B cell (primary cell): ENCODE measurements at regions not wholly inside any gene's neighbourhood (a gene's known extent, or its start where the extent isn't known, plus 50 kb on each side); places are given as distances from the start of the nearest gene placed in this dataset.

ENCODE experiments used
- ATAC-seq: fragments of 200-7000 bp; cut with Tn5 transposase; one replicate; pipeline ENCODE4 v1.10.0; 2021; ENCODE audit warnings: low read depth, mild to moderate bottlenecking, moderate number of reproducible peaks, moderate library complexity
- CTCF ChIA-PET: fragments of 350-600 bp; sonication (Branson Sonifier 250); formaldehyde crosslinking; loops from one replicate; lab custom pipeline; 2021; ENCODE audit warnings: antibody characterized with exemption, inconsistent platforms; lab: Charles Lee
- POLR2A ChIA-PET: fragments of 350-600 bp; sonication (Branson Sonifier 250); formaldehyde crosslinking; loops from one replicate; lab custom pipeline; 2021; ENCODE audit warnings: antibody characterized with exemption; lab: Charles Lee
- DNase-seq: peaks from one replicate; pipeline ENCODE4 v3.0.0; 2013
- H2AFZ ChIP-seq: 2 replicates; pipeline ENCODE4 v1.6.1; 2012; ENCODE audit warnings: mild to moderate bottlenecking, low read depth, low read length; ENCODE audit not compliant: insufficient read depth, poor library complexity, severe bottlenecking
- H3K27ac ChIP-seq, 2 donors: 1 replicate in 1 of 2; 2 replicates in 1 of 2; pipeline ENCODE4 v1.5.1; 2012 to 2013; ENCODE audit warnings: low read length in 2 of 2, mild to moderate bottlenecking in 2 of 2, moderate library complexity in 1 of 2
- H3K27me3 ChIP-seq, 4 experiments: fragments of 200-600 bp in 1 of 4; sonication (generic) in 1 of 4; replicated peaks in 1 of 4; 1 replicate in 2 of 4; 2 replicates in 2 of 4; pipeline versions ENCODE4 v1.6.1 to v1.7.0; 2013 to 2016; ENCODE audit warnings: low read length in 3 of 4, mild to moderate bottlenecking in 2 of 4, mixed read lengths in 1 of 4, moderate library complexity in 1 of 4; ENCODE audit not compliant: insufficient read depth in 4 of 4, control insufficient read depth in 3 of 4; ENCODE audit errors: control extremely low read depth in 1 of 4
- H3K36me3 ChIP-seq, 2 experiments: replicated peaks in 1 of 2; 1 replicate in 1 of 2; 2 replicates in 1 of 2; pipeline versions ENCODE4 v1.6.1 to v1.7.1; 2013; ENCODE audit warnings: low read length in 1 of 2; ENCODE audit not compliant: insufficient read depth in 2 of 2, control insufficient read depth in 1 of 2; ENCODE audit errors: control extremely low read depth in 1 of 2, extremely low read depth in 1 of 2
- H3K4me1 ChIP-seq, 2 donors: fragments of 200-600 bp in 1 of 2; sonication (generic) in 1 of 2; 1 replicate in 1 of 2; 2 replicates in 1 of 2; pipeline versions ENCODE4 v1.5.1 to v1.6.1; 2013 to 2017; ENCODE audit warnings: low read length in 2 of 2; ENCODE audit not compliant: control insufficient read depth in 2 of 2, insufficient read depth in 2 of 2
- H3K4me2 ChIP-seq: replicated peaks from 2 replicates; pipeline ENCODE3; 2012; ENCODE audit warnings: mild to moderate bottlenecking, low read depth, low read length; ENCODE audit not compliant: poor library complexity, severe bottlenecking
- H3K4me3 ChIP-seq, 5 experiments: fragments of 200-600 bp in 1 of 5; sonication (generic) in 1 of 5; 1 replicate in 3 of 5; 2 replicates in 2 of 5; pipeline versions ENCODE4 v1.5.1 to v1.7.0; 2011 to 2016; ENCODE audit warnings: low read length in 4 of 5, mild to moderate bottlenecking in 4 of 5, low read depth in 2 of 5, control low read depth in 1 of 5, moderate library complexity in 1 of 5; ENCODE audit not compliant: insufficient read depth in 1 of 5; ENCODE audit errors: control extremely low read depth in 1 of 5, extremely low read depth in 1 of 5
- H3K79me2 ChIP-seq: fragments of 200-600 bp; sonication (generic); one replicate; pipeline ENCODE4 v1.6.0; 2016; ENCODE audit warnings: low read length; ENCODE audit not compliant: control insufficient read depth, insufficient read depth
- H3K9ac ChIP-seq: fragments of 200-600 bp; sonication (generic); 2 replicates; pipeline ENCODE4 v1.6.1; 2017; ENCODE audit warnings: mild to moderate bottlenecking, low read length, moderate library complexity
- H3K9me3 ChIP-seq, 3 donors: one replicate each; pipeline versions ENCODE4 v1.6.1 to v1.7.1; 2013; ENCODE audit warnings: low read length in 2 of 3; ENCODE audit not compliant: control insufficient read depth in 2 of 3, insufficient read depth in 1 of 3; ENCODE audit errors: control extremely low read depth in 1 of 3
- H4K20me1 ChIP-seq: 2 replicates; pipeline ENCODE4 v1.6.0; 2012; ENCODE audit warnings: mild to moderate bottlenecking, low read length; ENCODE audit not compliant: insufficient read depth, control insufficient read depth, poor library complexity, severe bottlenecking
- H3K27ac Mint-ChIP-seq: one replicate; pipeline ENCODE4 v1.8.0; 2021; ENCODE audit warnings: mixed read lengths
- H3K27me3 Mint-ChIP-seq: one replicate; pipeline ENCODE4 v1.8.0; 2021; ENCODE audit warnings: mixed read lengths
- H3K4me1 Mint-ChIP-seq: one replicate; pipeline ENCODE4 v1.8.0; 2021; ENCODE audit warnings: mixed read lengths
- H3K4me3 Mint-ChIP-seq: one replicate; pipeline ENCODE4 v1.8.0; 2021; ENCODE audit warnings: mixed read lengths
- H3K9me3 Mint-ChIP-seq: one replicate; pipeline ENCODE4 v1.8.0; 2022; ENCODE audit warnings: mixed read lengths; ENCODE audit not compliant: insufficient read depth
- CTCF ChIP-seq: fragments of 200-600 bp; IDR thresholded peaks from one replicate; pipeline ENCODE4 v1.8.0; 2022; ENCODE audit warnings: antibody characterized with exemption, mild to moderate bottlenecking
- EZH2 ChIP-seq: IDR thresholded peaks from 2 replicates; pipeline ENCODE4 v1.6.1; 2012; ENCODE audit warnings: borderline replicate concordance, low read depth, mild to moderate bottlenecking, moderate library complexity, low read length; ENCODE audit not compliant: insufficient read depth, poor library complexity, severe bottlenecking
- WGBS: methylation state at CpG from one replicate; pipeline ENCODE4 v1.1.5; 2013; ENCODE audit warnings: missing lambda C conversion rate; ENCODE audit not compliant: insufficient coverage; 5-methylcytosine and 5-hydroxymethylcytosine counted together
- intact Hi-C: fragments of 100-400 bp; cut with micrococcal nuclease; formaldehyde crosslinking; loops from one replicate; pipeline ENCODE4 v1.10.0; 2022

- DNase-seq (no peak), ATAC-seq (no peak)
- ChIA-PET CTCF (no interaction called here), POLR2A (no interaction called here)
- no peaks in the 10 kb centered on the region for H3K36me3 ChIP-seq
- whole genome bisulfite sequencing, result 71% methylated on average over 2 of the region's 8 CpGs
- H3K27me3 ChIP-seq, result peaks cover 0 to 14% (median 2%) of the 10 kb centered on the region in 4 experiments
- Mint-ChIP-seq H3K27me3 (peaks cover 30% of the 10 kb centered on the region), H3K4me1 (peaks cover 3% of the 10 kb centered on the region), H3K27ac (no peak overlapping the region), H3K4me3 (no peak overlapping the region), H3K9me3 (no peaks in the 10 kb centered on the region)
- peaks cover 0 to 14% (median 0%) of the 10 kb centered on the region in 3 donors for H3K9me3 ChIP-seq
- intact Hi-C loops, result no loop called here
- peaks cover 3 to 5% of the 10 kb centered on the region in 2 donors for H3K4me1 ChIP-seq
- no peak overlapping the region for H3K4me3 ChIP-seq
- no peak overlapping the region for H2AFZ ChIP-seq
- no peak overlapping the region for H3K27ac ChIP-seq
- no peaks in the 10 kb centered on the region for H4K20me1 ChIP-seq
- H3K4me2 ChIP-seq, result no peak overlapping the region
- TF ChIP-seq CTCF, result no peak
- no peak for TF ChIP-seq EZH2
- H3K9ac ChIP-seq, result no peak overlapping the region
- no peaks in the 10 kb centered on the region for H3K79me2 ChIP-seq
Measured at GRCh38 chr16:85246973-85247372, 134.7 kb upstream of the CIBAR2 start.

- H3K4me2 ChIP-seq, result no peak overlapping the region
- H3K27me3 ChIP-seq, result peaks cover 0 to 14% (median 2%) of the 10 kb centered on the region in 4 experiments
- ATAC-seq, result no peak
- H3K27ac ChIP-seq, result no peak overlapping the region
- no peak overlapping the region for H2AFZ ChIP-seq
- Mint-ChIP-seq H3K4me3 (no peak overlapping the region), H3K27ac (no peak overlapping the region), H3K4me1 (peaks cover 3% of the 10 kb centered on the region), H3K27me3 (peaks cover 30% of the 10 kb centered on the region), H3K9me3 (no peaks in the 10 kb centered on the region)
- WGBS, result no CpG with 5 or more reads among the region's 5 CpGs
- ChIA-PET POLR2A (no interaction called here), CTCF (interaction anchor here (0.8 kb wide), 1 partner anchor 10 kb away, joined by 3 read pairs; no protein-coding TSS in a partner anchor)
- H3K4me3 ChIP-seq, result no peak overlapping the region
- H3K79me2 ChIP-seq, result no peaks in the 10 kb centered on the region
- H3K9ac ChIP-seq, result no peak overlapping the region
- no peak for TF ChIP-seq CTCF
- TF ChIP-seq EZH2, result no peak
- peaks cover 3 to 5% of the 10 kb centered on the region in 2 donors for H3K4me1 ChIP-seq
- intact Hi-C loops, result no loop called here
- H3K9me3 ChIP-seq, result peaks cover 0 to 14% (median 0%) of the 10 kb centered on the region in 3 donors
- H4K20me1 ChIP-seq, result no peaks in the 10 kb centered on the region
- no peaks in the 10 kb centered on the region for H3K36me3 ChIP-seq
- DNase-seq, result no peak
Measured at GRCh38 chr16:85248342-85248741, 136.1 kb upstream of the CIBAR2 start.
